Pancreas (tissue), 10 donors: ENCODE measurements at regions not wholly inside any gene's neighbourhood (a gene's known extent, or its start where the extent isn't known, plus 50 kb on each side); places are given as distances from the start of the nearest gene placed in this dataset.
"Not testable (repeated sequence)": the region's sequence is repeated elsewhere in the genome, so short reads cannot be mapped to it uniquely, and the experiment has no call there.

ENCODE experiments used
- ATAC-seq, 4 donors: fragments of 200-7000 bp; cut with Tn5 transposase; one replicate each; pipeline versions ENCODE4 v1.8.0 to v1.9.1; 2020; ENCODE audit warnings: mild to moderate bottlenecking in 4 of 4, moderate library complexity in 4 of 4
- DNase-seq, 6 donors: peaks; one replicate each; pipeline ENCODE4 v3.0.0-alpha.2; 2020
- FAIRE-seq: peaks from 2 replicates; lab custom pipeline; 2012; peaks lifted over from hg19 to GRCh38; lab: Jason Lieb, UNC
- H3K27ac ChIP-seq, 4 donors: fragments of 200-600 bp; sonication (generic); 1 replicate in 3 of 4; 2 replicates in 1 of 4; pipeline versions ENCODE4 v1.5.0 to v1.8.0; 2020
- H3K27me3 ChIP-seq, 4 donors: fragments of 200-600 bp; one replicate each; pipeline ENCODE4 v1.8.0; 2021
- H3K36me3 ChIP-seq, 3 donors: fragments of 200-600 bp; sonication (generic) in 1 of 3; one replicate each; pipeline versions ENCODE4 v1.5.0 to v1.8.0; 2020 to 2021
- H3K4me1 ChIP-seq, 3 donors: fragments of 200-600 bp; one replicate each; pipeline ENCODE4 v1.8.0; 2021
- H3K4me3 ChIP-seq, 4 donors: fragments of 200-600 bp; sonication (generic) in 2 of 4; one replicate each; pipeline versions ENCODE4 v1.5.0 to v1.8.0; 2020 to 2021
- H3K9me3 ChIP-seq, 4 donors: fragments of 200-600 bp; one replicate each; pipeline ENCODE4 v1.8.0; 2021
- WGBS, 2 donors: extraction: QIAGEN DNeasy Blood & Tissue Kit; methylation state at CpG; one replicate each; pipeline ENCODE4 v1.1.7; 2013; 5-methylcytosine and 5-hydroxymethylcytosine counted together
- intact Hi-C, 3 donors: fragments of 100-400 bp; cut with DNase I; formaldehyde crosslinking; loops; one replicate each; pipeline versions ENCODE4 v1.11.1 to v1.14.2; 2022
- TF ChIP-seq, protein P1 (sequence below), 4 donors: fragments of 200-600 bp; sonication (generic) in 3 of 4; IDR thresholded peaks; one replicate each; pipeline versions ENCODE4 v1.5.0 to v1.8.0; 2021; ENCODE audit warnings: antibody characterized with exemption in 4 of 4
- donor health status: healthy with polysubstance abuse.
- donor health status: DM: no; HTN: no; CAD: no; lungs with moderate emphysema.
- donor health status: DM: no; HTN: no; CAD: no.
- donor health status: control.
- donor health status: control.
- donor health status: Bipolar disorder and iron deficiency.
- donor health status: DM: yes; HTN: yes; CAD: no.
- donor health status: DM: no; HTN: no; CAD: no.
- donor health status: DM: no; HTN: no; CAD: no.
- donor health status: DM: yes; HTN: yes; CAD: no.

DNA sequence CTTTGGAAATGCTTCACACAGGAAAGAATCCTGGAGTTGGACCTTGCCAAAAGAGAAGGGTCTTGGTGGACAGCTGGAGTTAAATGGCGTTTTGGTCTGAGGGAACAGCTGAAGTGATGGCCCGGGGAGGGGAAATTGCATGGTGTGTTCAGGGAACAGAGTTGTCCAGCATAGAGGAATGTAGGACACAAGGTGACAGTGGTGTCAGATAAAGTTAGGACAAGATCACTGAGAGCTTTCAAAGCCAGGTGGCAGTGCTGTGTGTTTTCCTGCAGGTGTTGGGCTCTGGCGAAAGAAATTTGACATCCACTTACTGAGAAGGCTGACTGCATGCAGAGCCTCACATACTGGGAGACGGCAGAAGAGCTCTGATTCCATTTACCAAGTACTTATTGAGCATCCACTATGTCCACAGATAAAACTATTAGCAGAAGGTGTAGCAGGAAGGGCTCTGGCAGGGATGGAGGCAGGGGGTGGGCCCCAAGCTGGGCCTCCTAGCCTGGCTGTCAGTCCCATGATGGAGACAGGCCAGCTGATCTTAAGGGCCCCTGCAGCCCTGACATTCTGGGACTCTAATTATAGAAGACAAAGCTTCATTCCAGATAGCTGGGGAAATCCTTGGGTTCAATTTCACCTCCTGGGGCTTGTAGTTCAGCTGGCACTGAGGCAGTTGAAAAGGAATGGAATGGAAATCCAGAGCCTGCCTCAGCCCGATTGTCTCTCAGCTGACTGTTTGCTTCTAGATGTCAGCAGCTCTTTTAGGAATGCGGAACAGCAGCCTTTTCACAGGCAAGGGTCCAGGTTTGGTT lies 150.2 kb upstream of the MAMLD1 start:
- TF ChIP-seq, protein P1, sequence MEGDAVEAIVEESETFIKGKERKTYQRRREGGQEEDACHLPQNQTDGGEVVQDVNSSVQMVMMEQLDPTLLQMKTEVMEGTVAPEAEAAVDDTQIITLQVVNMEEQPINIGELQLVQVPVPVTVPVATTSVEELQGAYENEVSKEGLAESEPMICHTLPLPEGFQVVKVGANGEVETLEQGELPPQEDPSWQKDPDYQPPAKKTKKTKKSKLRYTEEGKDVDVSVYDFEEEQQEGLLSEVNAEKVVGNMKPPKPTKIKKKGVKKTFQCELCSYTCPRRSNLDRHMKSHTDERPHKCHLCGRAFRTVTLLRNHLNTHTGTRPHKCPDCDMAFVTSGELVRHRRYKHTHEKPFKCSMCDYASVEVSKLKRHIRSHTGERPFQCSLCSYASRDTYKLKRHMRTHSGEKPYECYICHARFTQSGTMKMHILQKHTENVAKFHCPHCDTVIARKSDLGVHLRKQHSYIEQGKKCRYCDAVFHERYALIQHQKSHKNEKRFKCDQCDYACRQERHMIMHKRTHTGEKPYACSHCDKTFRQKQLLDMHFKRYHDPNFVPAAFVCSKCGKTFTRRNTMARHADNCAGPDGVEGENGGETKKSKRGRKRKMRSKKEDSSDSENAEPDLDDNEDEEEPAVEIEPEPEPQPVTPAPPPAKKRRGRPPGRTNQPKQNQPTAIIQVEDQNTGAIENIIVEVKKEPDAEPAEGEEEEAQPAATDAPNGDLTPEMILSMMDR (IDR thresholded peaks at IDR 0.05), result no peak
- FAIRE-seq (no peak), DNase-seq (peak in 2 of 6 donors; percentile 14 to 21), ATAC-seq (peak in 3 of 4 donors; percentile 52 to 67 (median 62))
- no peaks in the 10 kb centered on the region for H3K27me3 ChIP-seq
- no peaks in the 10 kb centered on the region for H3K9me3 ChIP-seq
- no peaks in the 10 kb centered on the region for H3K4me1 ChIP-seq
- no peaks in the 10 kb centered on the region for H3K36me3 ChIP-seq
- intact Hi-C loops, result no loop called here
- H3K4me3 ChIP-seq, result no peak overlapping the region
- H3K27ac ChIP-seq, result peak overlapping the region in 3 of 4 donors; percentile 2 to 28 (median 23)
- 51 to 61% methylated on average over 6 of the region's 6 CpGs for WGBS, 2 donors

DNA sequence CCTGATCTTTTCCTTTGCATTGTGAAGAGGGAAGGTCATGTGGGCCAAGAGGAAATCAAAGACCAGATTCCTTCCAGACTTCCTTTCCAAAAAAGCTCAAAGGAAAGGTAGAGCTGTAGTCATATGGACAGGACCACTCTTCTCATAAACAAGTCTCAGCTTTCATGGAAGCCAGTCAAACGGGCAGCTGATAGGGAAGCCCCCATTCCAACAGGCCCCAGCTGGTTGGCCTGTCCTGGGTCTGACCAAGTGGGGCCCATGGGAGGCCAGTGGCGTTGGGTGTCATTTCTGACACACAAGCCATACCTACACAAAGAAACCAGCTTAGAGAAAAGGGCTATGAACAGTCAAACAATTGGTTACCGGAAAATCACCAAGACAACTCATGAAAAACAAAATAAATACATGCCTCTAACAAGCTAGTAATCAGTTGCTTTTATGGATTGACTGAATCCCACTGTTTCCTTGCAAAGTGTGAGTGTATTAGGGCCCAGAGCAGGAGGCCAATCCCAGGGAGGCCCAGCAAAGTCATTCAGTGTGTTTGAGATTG lies 149.6 kb upstream of the MAMLD1 start:
- no peak for ATAC-seq
- 52 to 73% methylated on average over 3 of the region's 3 CpGs for WGBS, 2 donors
- TF ChIP-seq, protein P1 (IDR thresholded peaks at IDR 0.05), result no peak
- FAIRE-seq, result no peak
- H3K27me3 ChIP-seq, result no peaks in the 10 kb centered on the region
- DNase-seq, result no peak
- H3K27ac ChIP-seq, result peak overlapping the region in 3 of 4 donors; percentile 2 to 28 (median 23)
- no peaks in the 10 kb centered on the region for H3K36me3 ChIP-seq
- intact Hi-C loops, result no loop called here
- H3K9me3 ChIP-seq, result no peaks in the 10 kb centered on the region
- no peaks in the 10 kb centered on the region for H3K4me1 ChIP-seq
- no peak overlapping the region for H3K4me3 ChIP-seq

DNA sequence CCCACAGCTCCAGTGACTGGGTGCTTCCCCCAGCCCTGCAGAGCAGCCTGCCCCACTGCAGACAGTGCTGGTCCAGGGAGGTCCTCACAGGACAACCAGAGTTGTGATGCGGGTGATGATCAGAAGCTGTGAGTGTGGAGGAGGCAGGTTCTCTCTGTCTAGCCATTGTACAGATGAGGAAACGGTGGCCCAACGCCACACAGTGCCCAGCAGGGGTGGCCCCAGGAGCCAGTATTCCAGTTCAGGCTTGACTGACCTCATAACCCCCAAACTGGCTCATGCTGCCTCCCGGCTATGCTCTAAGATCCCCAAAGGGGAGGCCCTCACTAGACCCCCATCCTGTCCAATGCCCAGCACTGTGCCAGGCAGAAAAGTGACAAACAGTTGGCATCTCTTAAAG lies 147.1 kb upstream of the MAMLD1 start:
- WGBS, 2 donors, result 87 to 95% methylated on average over 2 of the region's 4 CpGs
- H3K27me3 ChIP-seq, intact Hi-C loops, FAIRE-seq, H3K4me3 ChIP-seq, H3K36me3 ChIP-seq, H3K27ac ChIP-seq, ATAC-seq, H3K4me1 ChIP-seq, H3K9me3 ChIP-seq: not testable (repeated sequence)
- DNase-seq, result peak in 1 of 6 donors; percentile 44

DNA sequence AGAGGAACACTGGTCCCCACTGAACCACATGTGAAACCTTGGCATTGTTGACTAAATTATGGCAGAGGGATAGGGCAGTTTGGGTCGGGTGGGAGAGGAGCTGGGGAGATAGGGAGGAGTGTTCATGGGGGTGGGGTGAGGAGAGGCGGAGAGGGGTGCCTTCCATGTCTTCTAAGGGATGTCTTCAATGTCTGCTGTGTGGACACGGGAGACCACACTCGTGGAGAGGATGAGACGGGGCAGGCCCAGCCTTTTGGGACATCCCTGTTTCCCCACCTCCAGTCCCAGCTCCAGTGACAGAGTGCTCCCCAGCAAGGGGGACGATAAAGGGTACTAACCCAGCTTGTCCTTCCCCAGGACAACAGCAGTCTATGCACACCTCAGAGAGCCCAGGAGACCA lies 146.4 kb upstream of the MAMLD1 start:
- Histone ChIP-seq H3K4me1 (no peaks in the 10 kb centered on the region), H3K27ac (no peak overlapping the region), H3K36me3 (no peaks in the 10 kb centered on the region), H3K27me3 (no peaks in the 10 kb centered on the region), H3K4me3 (no peak overlapping the region), H3K9me3 (no peaks in the 10 kb centered on the region)
- TF ChIP-seq, protein P1 (IDR thresholded peaks at IDR 0.05), result no peak
- FAIRE-seq, result no peak
- DNase-seq, result peak in 1 of 6 donors; percentile 37
- intact Hi-C loops, result no loop called here
- WGBS, 2 donors, result 78 to 80% methylated on average over 6 of the region's 6 CpGs
- ATAC-seq, result no peak

DNA sequence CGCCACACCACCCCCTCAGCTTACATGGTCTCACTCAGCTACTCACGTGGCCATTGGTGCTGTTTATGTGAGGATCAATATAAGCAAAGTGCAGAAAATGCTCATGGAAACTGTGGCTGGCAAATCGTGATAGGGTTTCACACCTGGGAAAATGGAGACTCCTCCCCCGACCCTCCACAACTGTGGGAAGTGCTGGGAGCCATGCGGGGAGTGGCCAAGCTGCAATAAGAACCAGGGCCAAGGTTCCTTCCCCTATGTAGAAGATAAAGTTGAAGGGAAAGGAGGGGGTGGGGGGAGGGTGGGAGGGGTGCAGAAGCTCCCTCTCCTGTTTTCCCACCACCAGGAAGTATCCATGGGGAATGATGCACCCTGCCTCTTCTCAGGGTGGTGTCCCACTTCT lies 145.5 kb upstream of the MAMLD1 start:
- Histone ChIP-seq H3K4me1 (no peaks in the 10 kb centered on the region), H3K4me3 (no peak overlapping the region), H3K36me3 (no peaks in the 10 kb centered on the region), H3K9me3 (no peaks in the 10 kb centered on the region), H3K27me3 (no peaks in the 10 kb centered on the region), H3K27ac (no peak overlapping the region)
- intact Hi-C loops, result no loop called here
- ATAC-seq, result no peak
- DNase-seq, result no peak
- TF ChIP-seq, protein P1 (IDR thresholded peaks at IDR 0.05), result no peak
- no peak for FAIRE-seq
- WGBS, 2 donors, result 39 to 56% methylated on average over 5 of the region's 5 CpGs
